H9 (cell line): ENCODE measurements at regions not wholly inside any gene's neighbourhood (a gene's known extent, or its start where the extent isn't known, plus 50 kb on each side); places are given as distances from the start of the nearest gene placed in this dataset.

Source experiments
- DNase-seq: peaks from one replicate; pipeline ENCODE4 v3.0.0-alpha.2; 2017
- H2AFZ ChIP-seq: one replicate; pipeline ENCODE4 v1.6.1; 2013; ENCODE audit warnings: mild to moderate bottlenecking, low read length, control low read depth, moderate library complexity
- H2AK5ac ChIP-seq: 2 replicates; pipeline ENCODE4 v1.6.1; 2013; ENCODE audit warnings: low read length, control low read depth, mixed read lengths; ENCODE audit not compliant: insufficient read length
- H2BK120ac ChIP-seq: one replicate; pipeline ENCODE4 v1.6.1; 2013; ENCODE audit warnings: low read depth, mild to moderate bottlenecking, low read length, control low read depth, inconsistent platforms; ENCODE audit not compliant: poor library complexity, severe bottlenecking
- H2BK12ac ChIP-seq: 2 replicates; pipeline ENCODE4 v1.6.1; 2013; ENCODE audit warnings: low read length, control low read depth, mixed read lengths, low read depth; ENCODE audit not compliant: insufficient read length
- H2BK15ac ChIP-seq: 2 replicates; pipeline ENCODE4 v1.6.1; 2013; ENCODE audit warnings: low read depth, low read length, control low read depth
- H2BK20ac ChIP-seq: one replicate; pipeline ENCODE4 v1.6.1; 2013; ENCODE audit warnings: low read depth, mild to moderate bottlenecking, low read length, control low read depth, inconsistent platforms; ENCODE audit not compliant: poor library complexity, severe bottlenecking
- H2BK5ac ChIP-seq: 2 replicates; pipeline ENCODE4 v1.6.1; 2013; ENCODE audit warnings: low read length, control low read depth, mixed read lengths; ENCODE audit not compliant: insufficient read length
- H3K14ac ChIP-seq: 2 replicates; pipeline ENCODE4 v1.6.1; 2013; ENCODE audit warnings: low read length, control low read depth; ENCODE audit not compliant: insufficient read depth
- H3K18ac ChIP-seq: 2 replicates; pipeline ENCODE4 v1.6.1; 2013; ENCODE audit warnings: low read depth, mild to moderate bottlenecking, mixed read lengths, low read length, control low read depth; ENCODE audit not compliant: insufficient read length
- H3K23ac ChIP-seq: 2 replicates; pipeline ENCODE4 v1.6.1; 2013; ENCODE audit warnings: low read length, control low read depth, mixed read lengths, low read depth; ENCODE audit not compliant: insufficient read length
- H3K23me2 ChIP-seq: 2 replicates; pipeline ENCODE4 v1.6.1; 2013; ENCODE audit warnings: low read depth, mild to moderate bottlenecking, mixed read lengths, low read length, control low read depth; ENCODE audit not compliant: insufficient read length, poor library complexity, severe bottlenecking
- H3K27ac ChIP-seq: 2 replicates; pipeline ENCODE4 v1.5.1; 2013; ENCODE audit warnings: low read length, control low read depth, mixed read lengths, low read depth; ENCODE audit not compliant: insufficient read length
- H3K27me3 ChIP-seq: 2 replicates; pipeline ENCODE4 v1.6.1; 2013; ENCODE audit warnings: low read length, control low read depth, inconsistent platforms; ENCODE audit not compliant: insufficient read depth
- H3K4ac ChIP-seq: 2 replicates; pipeline ENCODE4 v1.6.1; 2013; ENCODE audit warnings: low read depth, mild to moderate bottlenecking, control low read depth, inconsistent platforms, low read length, moderate library complexity
- H3K4me1 ChIP-seq: 2 replicates; pipeline ENCODE4 v1.6.1; 2013; ENCODE audit warnings: low read length, control low read depth, inconsistent platforms; ENCODE audit not compliant: insufficient read depth
- H3K4me2 ChIP-seq: 2 replicates; pipeline ENCODE4 v1.6.1; 2013; ENCODE audit warnings: low read length, control low read depth, mixed read lengths; ENCODE audit not compliant: insufficient read length, insufficient read depth
- H3K56ac ChIP-seq: 2 replicates; pipeline ENCODE4 v1.6.1; 2013; ENCODE audit warnings: low read depth, mild to moderate bottlenecking, mixed read lengths, low read length, control low read depth; ENCODE audit not compliant: insufficient read length
- H3K79me1 ChIP-seq: 2 replicates; pipeline ENCODE4 v1.6.1; 2013; ENCODE audit warnings: low read depth, mild to moderate bottlenecking, moderate library complexity, low read length, control low read depth, inconsistent platforms; ENCODE audit not compliant: insufficient read depth, poor library complexity, severe bottlenecking
- H3K79me2 ChIP-seq: 2 replicates; pipeline ENCODE4 v1.6.1; 2013; ENCODE audit warnings: low read length, control low read depth, inconsistent platforms; ENCODE audit not compliant: insufficient read depth
- H3K9ac ChIP-seq: 2 replicates; pipeline ENCODE4 v1.6.1; 2013; ENCODE audit warnings: low read length, control low read depth, mixed read lengths; ENCODE audit not compliant: insufficient read length; ENCODE audit errors: extremely low read depth
- H3K9me3 ChIP-seq: one replicate; pipeline ENCODE4 v1.6.1; 2013; ENCODE audit warnings: low read depth, low read length, inconsistent platforms; ENCODE audit not compliant: control insufficient read depth
- H3T11ph ChIP-seq: one replicate; pipeline ENCODE4 v1.6.1; 2013; ENCODE audit warnings: mild to moderate bottlenecking, low read length, control low read depth, inconsistent platforms
- H4K20me1 ChIP-seq: one replicate; pipeline ENCODE4 v1.6.1; 2013; ENCODE audit not compliant: control insufficient read depth, insufficient read length, insufficient read depth
- H4K5ac ChIP-seq: 2 replicates; pipeline ENCODE4 v1.6.1; 2013; ENCODE audit warnings: low read depth, mild to moderate bottlenecking, mixed read lengths, low read length, control low read depth; ENCODE audit not compliant: insufficient read length
- H4K8ac ChIP-seq: replicated peaks from 2 replicates; pipeline ENCODE4 v1.6.1; 2013; ENCODE audit warnings: low read length, control low read depth, mixed read lengths, low read depth; ENCODE audit not compliant: insufficient read length
- H4K91ac ChIP-seq: 2 replicates; pipeline ENCODE4 v1.6.1; 2013; ENCODE audit warnings: low read depth, mild to moderate bottlenecking, moderate library complexity, mixed read lengths, low read length, control low read depth; ENCODE audit not compliant: insufficient read length
- H3K27ac Mint-ChIP-seq, 3 experiments: 2 replicates in 2 of 3; 3 replicates in 1 of 3; pipeline ENCODE4 v1.8.0; 2020 to 2021; ENCODE audit warnings: mixed read lengths in 3 of 3, mild to moderate bottlenecking in 1 of 3, moderate library complexity in 1 of 3
- H3K27me3 Mint-ChIP-seq: 2 replicates; pipeline ENCODE4 v1.8.0; 2021; ENCODE audit warnings: low read depth, mild to moderate bottlenecking, moderate library complexity, mixed read lengths
- H3K36me3 Mint-ChIP-seq, 3 experiments: 2 replicates in 2 of 3; 3 replicates in 1 of 3; pipeline ENCODE4 v1.8.0; 2020 to 2021; ENCODE audit warnings: low read depth in 3 of 3, mixed read lengths in 3 of 3; ENCODE audit not compliant: insufficient read depth in 1 of 3
- H3K4me1 Mint-ChIP-seq, 2 experiments: 2 replicates each; pipeline ENCODE4 v1.8.0; 2020; ENCODE audit warnings: mixed read lengths in 2 of 2
- H3K4me3 Mint-ChIP-seq, 2 experiments: 2 replicates in 1 of 2; 3 replicates in 1 of 2; pipeline ENCODE4 v1.8.0; 2020 to 2021; ENCODE audit warnings: mild to moderate bottlenecking in 2 of 2, mixed read lengths in 2 of 2, moderate library complexity in 1 of 2
- H3K9me3 Mint-ChIP-seq, 2 experiments: 2 replicates in 1 of 2; 3 replicates in 1 of 2; pipeline ENCODE4 v1.8.0; 2020; ENCODE audit warnings: mild to moderate bottlenecking in 2 of 2, mixed read lengths in 2 of 2, moderate library complexity in 1 of 2
- CTCF ChIP-seq: fragments of 200-600 bp; sonication (generic); conservative IDR thresholded peaks from 3 replicates; pipeline ENCODE4 v1.8.0; 2021; ENCODE audit warnings: antibody characterized with exemption, mild to moderate bottlenecking
- WGBS: extraction: QIAGEN DNeasy Blood & Tissue Kit; methylation state at CpG from one replicate; pipeline ENCODE4 v1.1.7; 2013; ENCODE audit warnings: missing lambda C conversion rate, low lambda C conversion rate, mixed read lengths; ENCODE audit not compliant: insufficient read length; ENCODE audit errors: extremely low coverage; 5-methylcytosine and 5-hydroxymethylcytosine counted together

DNA sequence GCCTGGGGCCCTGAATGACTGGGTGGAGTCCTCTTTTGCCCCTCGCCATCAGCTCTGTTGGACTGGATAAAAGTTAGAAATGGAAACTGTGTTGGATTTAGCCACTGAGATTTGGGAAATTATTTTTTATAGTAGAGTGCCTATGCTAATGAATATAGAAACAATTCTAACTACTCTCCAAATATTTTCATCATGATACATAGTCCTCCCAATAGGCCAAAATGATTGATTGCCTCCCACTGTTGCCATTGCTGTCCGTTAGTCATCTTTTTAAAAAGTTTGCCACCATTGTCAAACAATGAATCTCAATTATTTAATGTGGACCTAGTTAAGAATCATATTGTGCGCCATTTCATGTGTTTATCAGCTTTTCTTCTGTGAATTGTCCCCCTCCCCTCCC is 417.0 kb downstream of the GALR1 start:
- no peaks in the 10 kb centered on the region; a peak in 1 of 5 replicates for H3K9me3 Mint-ChIP-seq
- Histone ChIP-seq H4K5ac (no peak overlapping the region), H4K91ac (no peak overlapping the region), H3K4ac (no peak overlapping the region), H2BK15ac (no peak overlapping the region), H3T11ph (no peak overlapping the region), H3K9me3 (no peaks in the 10 kb centered on the region), H3K27me3 (no peaks in the 10 kb centered on the region), H3K23ac (no peak overlapping the region), H2AK5ac (no peak overlapping the region), H3K79me1 (no peaks in the 10 kb centered on the region), H3K9ac (no peak overlapping the region), H3K18ac (no peak overlapping the region), H3K4me1 (peaks cover 1% of the 10 kb centered on the region; the same call in 1 of the 2 replicates), H3K56ac (no peak overlapping the region), H4K20me1 (no peaks in the 10 kb centered on the region), H2BK20ac (no peak overlapping the region), H3K27ac (no peak overlapping the region), H3K23me2 (no peaks in the 10 kb centered on the region), H2AFZ (no peak overlapping the region), H3K14ac (no peak overlapping the region), H2BK5ac (no peak overlapping the region), H3K4me2 (no peak overlapping the region), H3K79me2 (no peaks in the 10 kb centered on the region), H2BK12ac (no peak overlapping the region), H2BK120ac (no peak overlapping the region), H4K8ac (no peak overlapping the region)
- no peak overlapping the region for H3K27ac Mint-ChIP-seq
- no CpG with 5 or more reads among the region's 3 CpGs for WGBS
- DNase-seq: no peak
- peaks cover 2% of the 10 kb centered on the region for H3K27me3 Mint-ChIP-seq
- H3K4me3 Mint-ChIP-seq: no peak overlapping the region
- peaks cover 17 to 21% of the 10 kb centered on the region in 2 experiments for H3K4me1 Mint-ChIP-seq
- no peaks in the 10 kb centered on the region for H3K36me3 Mint-ChIP-seq
- no peak for TF ChIP-seq CTCF
